ENCODE measurements at regions not wholly inside any gene's neighbourhood (a gene's known extent, or its start where the extent isn't known, plus 50 kb on each side); places are given as distances from the start of the nearest gene placed in this dataset.

GRCh38 chr12:105754313-105754712 is 384.4 kb downstream of the NUAK1 start:
- no peak for DNase-seq
- Histone ChIP-seq H3K9ac (ENCODE audit: low read depth in 2 of 2, low read length in 2 of 2) (no peak overlapping the region), H3K4me1 (no peaks in the 10 kb centered on the region), H3K36me3 (no peaks in the 10 kb centered on the region), H3K4me3 (no peak overlapping the region), H3K9me3 (no peaks in the 10 kb centered on the region), H3K27me3 (no peaks in the 10 kb centered on the region), H3K27ac (no peak overlapping the region)
- TF ChIP-seq CTCF (IDR thresholded peaks at IDR 0.05), result no peak
- intact Hi-C loops (cut with DNase I), result no loop called here

- DNase-seq, result no peak
- TF ChIP-seq CTCF (IDR thresholded peaks at IDR 0.05), result no peak
- Histone ChIP-seq H3K9ac (ENCODE audit: low read depth in 2 of 2, low read length in 2 of 2) (no peak overlapping the region), H3K27ac (no peak overlapping the region), H3K27me3 (no peaks in the 10 kb centered on the region), H3K4me3 (no peak overlapping the region), H3K4me1 (no peaks in the 10 kb centered on the region), H3K36me3 (no peaks in the 10 kb centered on the region), H3K9me3 (no peaks in the 10 kb centered on the region)
- intact Hi-C loops (cut with DNase I), result no loop called here
These were observed 381.8 kb downstream of the NUAK1 start for GRCh38 chr12:105756961-105757360.

- intact Hi-C loops (cut with DNase I), result no loop called here
These were observed 379.6 kb downstream of the NUAK1 start for GRCh38 chr12:105759149-105759548.

GRCh38 chr12:105761075-105761474 is 377.7 kb downstream of the NUAK1 start:
- H3K27me3 ChIP-seq, result no peaks in the 10 kb centered on the region
- no peak overlapping the region for H3K27ac ChIP-seq
- no peak overlapping the region for H3K9ac ChIP-seq (ENCODE audit: low read depth in 2 of 2, low read length in 2 of 2)
- no peak for DNase-seq
- no peaks in the 10 kb centered on the region for H3K9me3 ChIP-seq
- TF ChIP-seq CTCF (IDR thresholded peaks at IDR 0.05), result no peak
- H3K4me1 ChIP-seq, result no peaks in the 10 kb centered on the region
- no peak overlapping the region for H3K4me3 ChIP-seq
- intact Hi-C loops (cut with DNase I), result no loop called here
- H3K36me3 ChIP-seq, result no peaks in the 10 kb centered on the region

More at GRCh38 chr12:105759149-105759548, 379.6 kb downstream of the NUAK1 start:
- TF ChIP-seq CTCF (IDR thresholded peaks at IDR 0.05), result no peak
- Histone ChIP-seq H3K9me3 (no peaks in the 10 kb centered on the region), H3K9ac (ENCODE audit: low read depth in 2 of 2, low read length in 2 of 2) (no peak overlapping the region), H3K36me3 (no peaks in the 10 kb centered on the region), H3K4me1 (no peaks in the 10 kb centered on the region), H3K27ac (no peak overlapping the region), H3K27me3 (no peaks in the 10 kb centered on the region), H3K4me3 (no peak overlapping the region)
- DNase-seq, result no peak

GRCh38 chr12:105764216-105764835 is 374.4 kb downstream of the NUAK1 start:
- no peaks in the 10 kb centered on the region for H3K9me3 ChIP-seq
- no peak for DNase-seq
- no peaks in the 10 kb centered on the region for H3K27me3 ChIP-seq
- no peak overlapping the region for H3K27ac ChIP-seq
- TF ChIP-seq CTCF (IDR thresholded peaks at IDR 0.05), result no peak
- no peaks in the 10 kb centered on the region for H3K4me1 ChIP-seq
- H3K36me3 ChIP-seq, result no peaks in the 10 kb centered on the region
- H3K4me3 ChIP-seq, result no peak overlapping the region
- no peak overlapping the region for H3K9ac ChIP-seq (ENCODE audit: low read depth in 2 of 2, low read length in 2 of 2)
- intact Hi-C loops (cut with DNase I), result no loop called here

Measured in colonic mucosa (tissue), 4 donors.